COR-L47 (cell line): ENCODE measurements at regions not wholly inside any gene's neighbourhood (a gene's known extent, or its start where the extent isn't known, plus 50 kb on each side); places are given as distances from the start of the nearest gene placed in this dataset.

Source experiments
- DNase-seq: peaks from one replicate; lab custom pipeline; 2025; lab: John Stamatoyannopoulos, UW

- DNase-seq = no peak
These were observed 290.5 kb downstream of the KBTBD8 start for GRCh38 chr3:67288466-67289106.

GRCh38 chr3:67289626-67290025, 291.5 kb downstream of the KBTBD8 start:
- DNase-seq = no peak

GRCh38 chr3:67290438-67290837, 292.3 kb downstream of the KBTBD8 start:
- DNase-seq = no peak

- peak; percentile 16 for DNase-seq
These were observed 293.5 kb downstream of the KBTBD8 start for GRCh38 chr3:67291287-67292252.

- no peak for DNase-seq
These were observed 294.4 kb downstream of the KBTBD8 start for GRCh38 chr3:67292356-67293121.

GRCh38 chr3:67294341-67294740, 296.2 kb downstream of the KBTBD8 start:
- no peak for DNase-seq

- no peak for DNase-seq
These were observed 298.2 kb downstream of the KBTBD8 start for GRCh38 chr3:67296039-67296892.

- no peak for DNase-seq
These were observed 299.8 kb downstream of the KBTBD8 start for GRCh38 chr3:67297715-67298475.

GRCh38 chr3:67301556-67301955, 303.4 kb downstream of the KBTBD8 start:
- no peak for DNase-seq

- no peak for DNase-seq
These were observed 304.4 kb downstream of the KBTBD8 start for GRCh38 chr3:67302489-67302888.

GRCh38 chr3:67305160-67305559, 307.1 kb downstream of the KBTBD8 start:
- no peak for DNase-seq

GRCh38 chr3:67305922-67306321, 307.8 kb downstream of the KBTBD8 start:
- no peak for DNase-seq

GRCh38 chr3:67311440-67311839, 313.3 kb downstream of the KBTBD8 start:
- DNase-seq = no peak

GRCh38 chr3:67312155-67312554, 314.0 kb downstream of the KBTBD8 start:
- no peak for DNase-seq

- no peak for DNase-seq
These were observed 320.1 kb downstream of the KBTBD8 start for GRCh38 chr3:67318162-67318561.

- DNase-seq = no peak
These were observed 326.4 kb downstream of the KBTBD8 start for GRCh38 chr3:67324554-67324953.
